SK-N-SH (cell line): ENCODE measurements at regions not wholly inside any gene's neighbourhood (a gene's known extent, or its start where the extent isn't known, plus 50 kb on each side); places are given as distances from the start of the nearest gene placed in this dataset.

Source experiments
- GATA2 ChIP-seq: sonication (generic); formaldehyde crosslinking; IDR thresholded peaks from 2 replicates; pipeline ENCODE4 v1.5.0; 2020; ENCODE audit warnings: mild to moderate bottlenecking, missing genetic modification reagents
- POLR2AphosphoS5 ChIP-seq: IDR thresholded peaks from 2 replicates; pipeline ENCODE4 v1.6.1; 2012; ENCODE audit warnings: low read depth, low read length

DNA sequence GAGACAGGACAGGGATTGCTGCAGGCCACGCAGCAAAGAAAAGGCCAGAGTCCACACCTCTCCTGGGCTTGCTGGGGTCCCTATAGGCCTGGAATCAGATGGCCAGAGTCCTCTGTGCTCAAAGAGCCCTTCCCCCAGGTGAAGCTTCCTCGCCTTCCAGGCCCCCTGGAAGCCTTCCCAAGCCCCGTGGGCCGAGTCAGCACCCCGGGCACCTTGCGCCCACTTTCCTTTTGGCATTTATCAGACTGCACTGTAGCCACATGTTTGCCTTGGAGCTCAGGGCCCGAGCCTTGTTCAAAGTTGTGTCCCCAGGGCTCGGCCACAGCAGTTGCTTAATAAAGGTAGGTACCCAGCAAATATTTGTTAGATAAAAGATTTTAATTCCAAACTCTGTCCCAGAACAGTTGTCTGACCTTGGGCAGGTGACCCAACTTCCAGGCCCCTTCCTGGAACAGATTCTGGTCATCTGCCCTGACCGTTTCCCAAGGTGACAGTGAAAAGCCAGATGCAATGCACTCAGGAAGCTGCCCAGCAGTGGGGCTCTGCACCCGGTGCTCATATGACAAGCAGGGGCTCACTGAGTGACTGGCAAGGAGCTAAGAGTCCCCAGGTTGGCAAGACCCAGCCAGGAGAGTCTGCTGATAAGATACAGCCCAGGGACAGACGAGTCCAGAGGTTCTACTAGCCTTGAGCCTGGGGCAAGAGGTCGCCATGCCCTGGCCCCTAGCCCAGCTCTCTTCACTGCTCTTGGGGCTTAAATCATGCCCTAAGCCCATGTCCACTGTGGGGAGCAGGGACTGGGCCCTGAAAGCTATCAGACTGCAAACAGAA lies 81.2 kb downstream of the PITPNM2 start:
- TF ChIP-seq GATA2 (CRISPR knock-in tag) (no peak), POLR2AphosphoS5 (no peak)
